ENCODE measurements at regions not wholly inside any gene's neighbourhood (a gene's known extent, or its start where the extent isn't known, plus 50 kb on each side); places are given as distances from the start of the nearest gene placed in this dataset.

DNA sequence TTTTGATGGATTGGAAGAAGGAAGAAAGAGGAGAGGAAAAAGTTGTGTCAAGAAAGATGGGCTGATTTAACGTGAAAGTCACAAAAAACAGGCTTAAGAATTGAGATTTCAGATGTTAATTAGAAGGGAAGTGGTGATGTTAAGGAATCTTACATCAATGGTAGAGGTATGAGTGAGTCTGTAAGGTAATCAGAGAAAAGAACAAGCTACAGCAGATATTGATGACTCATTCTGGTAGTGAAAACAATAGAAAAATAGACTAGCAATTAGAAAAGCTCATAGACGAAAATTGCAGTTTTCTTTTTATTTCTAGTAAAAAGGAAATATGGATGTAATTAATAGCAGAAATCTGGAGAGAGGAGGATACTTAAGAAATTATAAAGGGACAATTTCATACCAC lies 559.6 kb downstream of the MCTP2 start:
- H3K4me1 ChIP-seq: no peaks in the 10 kb centered on the region
- no peak overlapping the region for H3K4me3 ChIP-seq
- H3K27ac ChIP-seq: no peak overlapping the region
- H3K27me3 ChIP-seq: no peaks in the 10 kb centered on the region
- H3K9me3 ChIP-seq: no peaks in the 10 kb centered on the region
- TF ChIP-seq POLR2A (IDR thresholded peaks at IDR 0.05): no peak
- TF ChIP-seq, protein P1, sequence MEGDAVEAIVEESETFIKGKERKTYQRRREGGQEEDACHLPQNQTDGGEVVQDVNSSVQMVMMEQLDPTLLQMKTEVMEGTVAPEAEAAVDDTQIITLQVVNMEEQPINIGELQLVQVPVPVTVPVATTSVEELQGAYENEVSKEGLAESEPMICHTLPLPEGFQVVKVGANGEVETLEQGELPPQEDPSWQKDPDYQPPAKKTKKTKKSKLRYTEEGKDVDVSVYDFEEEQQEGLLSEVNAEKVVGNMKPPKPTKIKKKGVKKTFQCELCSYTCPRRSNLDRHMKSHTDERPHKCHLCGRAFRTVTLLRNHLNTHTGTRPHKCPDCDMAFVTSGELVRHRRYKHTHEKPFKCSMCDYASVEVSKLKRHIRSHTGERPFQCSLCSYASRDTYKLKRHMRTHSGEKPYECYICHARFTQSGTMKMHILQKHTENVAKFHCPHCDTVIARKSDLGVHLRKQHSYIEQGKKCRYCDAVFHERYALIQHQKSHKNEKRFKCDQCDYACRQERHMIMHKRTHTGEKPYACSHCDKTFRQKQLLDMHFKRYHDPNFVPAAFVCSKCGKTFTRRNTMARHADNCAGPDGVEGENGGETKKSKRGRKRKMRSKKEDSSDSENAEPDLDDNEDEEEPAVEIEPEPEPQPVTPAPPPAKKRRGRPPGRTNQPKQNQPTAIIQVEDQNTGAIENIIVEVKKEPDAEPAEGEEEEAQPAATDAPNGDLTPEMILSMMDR (IDR thresholded peaks at IDR 0.05): no peak
- intact Hi-C loops (cut with DNase I; ENCODE audit: low total_unique reads): no loop called here
- no peaks in the 10 kb centered on the region for H3K36me3 ChIP-seq
- DNase-seq: no peak

DNA sequence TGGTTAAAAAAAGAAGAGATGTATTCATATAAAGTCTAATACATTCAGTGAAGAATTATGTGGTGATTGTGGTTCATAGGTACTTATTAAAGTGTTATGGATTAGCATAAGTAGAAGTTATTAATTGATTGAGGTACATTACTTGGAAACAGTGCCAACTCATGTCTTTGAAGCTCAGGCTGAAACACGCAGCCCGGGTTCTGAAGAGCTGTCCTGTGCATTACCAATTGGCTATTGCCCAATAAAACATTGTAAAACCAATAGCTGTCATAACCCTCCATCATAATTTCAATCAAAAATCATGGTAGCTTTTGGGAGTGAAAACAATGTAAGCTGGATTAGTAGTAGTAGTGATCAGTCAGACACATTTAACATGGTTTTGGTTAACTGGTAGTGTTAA lies 560.1 kb downstream of the MCTP2 start:
- DNase-seq: no peak

DNA sequence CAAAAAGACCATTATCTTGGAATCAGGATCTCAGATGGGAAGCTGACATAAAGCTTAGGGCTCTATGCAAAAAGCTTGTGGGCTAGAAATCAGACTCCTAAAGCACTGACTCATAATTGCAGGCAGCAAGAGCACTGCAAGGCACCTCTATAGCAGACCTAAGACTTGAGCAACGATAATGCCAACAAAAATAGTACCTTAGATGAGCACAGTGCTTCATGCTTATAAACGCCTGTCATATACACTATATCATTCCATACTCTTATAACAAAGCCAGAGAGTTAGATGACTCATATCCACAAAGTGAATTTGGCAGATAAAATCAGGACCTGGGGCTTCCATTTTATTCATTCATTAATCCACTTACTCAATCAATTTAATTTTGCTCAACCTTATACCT lies 560.8 kb downstream of the MCTP2 start:
- H3K4me3 ChIP-seq: no peak overlapping the region
- intact Hi-C loops (cut with DNase I; ENCODE audit: low total_unique reads): no loop called here
- H3K36me3 ChIP-seq: no peaks in the 10 kb centered on the region
- no peak for TF ChIP-seq POLR2A (IDR thresholded peaks at IDR 0.05)
- TF ChIP-seq, protein P1 (IDR thresholded peaks at IDR 0.05): no peak
- H3K27me3 ChIP-seq: no peaks in the 10 kb centered on the region
- H3K9me3 ChIP-seq: no peaks in the 10 kb centered on the region
- no peak overlapping the region for H3K27ac ChIP-seq
- no peaks in the 10 kb centered on the region for H3K4me1 ChIP-seq
- no peak for DNase-seq

More for the DNA sequence above, 560.1 kb downstream of the MCTP2 start:
- no peak for TF ChIP-seq POLR2A (IDR thresholded peaks at IDR 0.05)
- TF ChIP-seq, protein P1 (IDR thresholded peaks at IDR 0.05): no peak
- Histone ChIP-seq H3K36me3 (no peaks in the 10 kb centered on the region), H3K4me3 (no peak overlapping the region), H3K27me3 (no peaks in the 10 kb centered on the region), H3K27ac (no peak overlapping the region), H3K9me3 (no peaks in the 10 kb centered on the region), H3K4me1 (no peaks in the 10 kb centered on the region)
- intact Hi-C loops (cut with DNase I; ENCODE audit: low total_unique reads): no loop called here

DNA sequence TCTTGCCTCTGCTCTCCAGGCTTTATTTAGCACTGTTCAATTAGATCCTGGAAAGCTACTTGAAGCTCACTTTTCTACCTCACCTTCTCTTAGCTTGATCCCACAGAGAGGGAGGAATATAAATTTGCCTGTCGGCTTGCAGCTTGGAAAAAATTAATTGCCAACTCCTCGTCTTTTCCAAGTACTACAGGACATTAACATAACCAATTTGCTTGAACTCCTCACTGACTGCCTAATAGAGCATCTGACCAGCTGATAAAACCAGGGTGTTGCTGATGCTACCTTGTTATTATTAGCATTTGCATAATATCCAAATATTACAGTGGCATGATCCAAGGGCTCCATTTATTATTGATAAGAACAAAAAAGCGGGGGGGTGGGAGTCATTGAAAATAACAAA lies 561.8 kb downstream of the MCTP2 start:
- intact Hi-C loops (cut with DNase I; ENCODE audit: low total_unique reads): no loop called here

DNA sequence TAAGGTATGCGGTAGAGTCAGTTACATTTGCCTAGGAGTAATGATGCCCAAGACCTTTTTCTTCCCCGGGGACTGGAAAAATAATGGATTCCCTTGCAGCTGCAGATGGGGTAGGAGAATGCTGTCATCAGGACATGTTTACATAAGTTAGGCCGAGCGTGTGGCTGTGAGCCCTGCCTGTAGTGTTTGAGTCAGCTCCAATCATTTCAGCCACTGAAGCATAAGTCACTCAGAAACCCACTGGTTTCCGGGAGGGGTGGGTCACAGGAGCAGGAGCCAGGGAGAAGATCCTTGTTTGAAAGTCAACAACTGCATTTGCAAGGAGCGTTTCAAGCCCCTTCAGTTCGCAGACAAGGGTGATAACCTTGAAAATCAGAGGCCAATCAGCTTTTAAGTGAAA lies 562.3 kb downstream of the MCTP2 start:
- DNase-seq: no peak
- H3K27ac ChIP-seq: no peak overlapping the region
- no peak overlapping the region for H3K4me3 ChIP-seq
- no peaks in the 10 kb centered on the region for H3K9me3 ChIP-seq
- no peaks in the 10 kb centered on the region for H3K4me1 ChIP-seq
- H3K27me3 ChIP-seq: no peaks in the 10 kb centered on the region
- H3K36me3 ChIP-seq: no peaks in the 10 kb centered on the region
- no peak for TF ChIP-seq POLR2A (IDR thresholded peaks at IDR 0.05)
- TF ChIP-seq, protein P1 (IDR thresholded peaks at IDR 0.05): no peak
- intact Hi-C loops (cut with DNase I; ENCODE audit: low total_unique reads): no loop called here

More for the DNA sequence above, 561.8 kb downstream of the MCTP2 start:
- DNase-seq: no peak
- Histone ChIP-seq H3K27me3 (no peaks in the 10 kb centered on the region), H3K4me1 (no peaks in the 10 kb centered on the region), H3K27ac (no peak overlapping the region), H3K9me3 (no peaks in the 10 kb centered on the region), H3K36me3 (no peaks in the 10 kb centered on the region), H3K4me3 (no peak overlapping the region)
- TF ChIP-seq POLR2A (IDR thresholded peaks at IDR 0.05): no peak
- TF ChIP-seq, protein P1 (IDR thresholded peaks at IDR 0.05): no peak

All from uterus (tissue), 3 donors.